AG08396 (cell line): ENCODE measurements at regions not wholly inside any gene's neighbourhood (a gene's known extent, or its start where the extent isn't known, plus 50 kb on each side); places are given as distances from the start of the nearest gene placed in this dataset.

Source experiments
- DNase-seq: peaks from one replicate; pipeline ENCODE4 v3.0.0; 2012; ENCODE audit warnings: low spot score, mixed read lengths

DNA sequence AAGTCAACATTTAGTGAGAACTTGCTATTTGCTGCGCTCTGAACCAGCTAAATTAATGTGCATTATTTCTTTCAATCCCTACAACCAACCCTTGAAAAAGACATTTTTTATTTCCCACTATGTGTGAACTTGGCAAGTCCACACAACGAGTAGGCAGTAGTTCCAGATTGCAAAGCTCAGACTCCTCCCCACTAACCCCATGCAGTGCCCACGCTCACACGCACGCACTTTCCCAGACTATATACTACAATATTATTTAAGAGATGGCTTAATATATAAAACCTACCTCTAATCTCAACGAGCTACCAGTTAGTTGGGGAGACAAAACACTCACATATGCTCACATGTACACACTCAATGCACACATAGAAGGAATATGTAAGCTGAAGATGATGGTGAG lies 671.2 kb downstream of the LMO4 start:
- no peak for DNase-seq

DNA sequence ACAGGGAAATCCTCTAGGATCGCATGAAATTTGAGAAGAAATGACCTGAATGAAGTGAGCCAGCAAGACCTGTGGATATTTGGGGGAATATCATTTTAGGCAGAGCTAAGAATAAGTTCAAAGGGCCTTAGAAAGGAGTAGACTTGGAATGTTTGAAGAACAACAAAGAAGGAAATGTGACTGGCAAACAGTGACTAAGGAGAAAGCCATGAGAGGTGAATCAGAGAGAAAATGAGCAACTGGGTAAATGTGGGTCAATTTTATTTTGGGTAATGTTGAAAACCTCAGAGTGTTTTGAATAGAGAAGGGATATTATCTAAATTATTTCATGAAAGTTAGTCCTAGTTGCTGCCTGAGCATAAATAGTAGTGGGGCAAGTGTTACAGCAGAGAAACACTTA lies 672.8 kb downstream of the LMO4 start:
- peak; percentile 24 for DNase-seq

DNA sequence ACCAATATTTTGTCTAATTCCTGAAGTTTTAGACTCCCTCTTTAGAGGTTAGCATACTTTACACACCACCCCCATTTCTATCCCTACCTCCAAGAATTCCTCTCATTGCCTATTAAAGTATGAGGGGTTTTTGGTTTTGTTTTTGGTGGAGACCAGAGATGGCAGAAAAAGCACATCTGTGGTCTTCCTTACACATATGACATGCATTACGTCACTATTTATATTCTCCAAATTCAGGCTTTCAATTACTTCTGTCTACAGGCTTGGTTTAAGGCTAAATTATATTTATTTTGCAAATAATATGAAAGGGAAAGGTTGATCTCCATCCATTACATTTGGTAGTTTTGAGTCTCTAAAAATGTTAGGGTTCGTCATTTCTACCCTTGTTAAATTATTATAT lies 674.6 kb downstream of the LMO4 start:
- DNase-seq: no peak

DNA sequence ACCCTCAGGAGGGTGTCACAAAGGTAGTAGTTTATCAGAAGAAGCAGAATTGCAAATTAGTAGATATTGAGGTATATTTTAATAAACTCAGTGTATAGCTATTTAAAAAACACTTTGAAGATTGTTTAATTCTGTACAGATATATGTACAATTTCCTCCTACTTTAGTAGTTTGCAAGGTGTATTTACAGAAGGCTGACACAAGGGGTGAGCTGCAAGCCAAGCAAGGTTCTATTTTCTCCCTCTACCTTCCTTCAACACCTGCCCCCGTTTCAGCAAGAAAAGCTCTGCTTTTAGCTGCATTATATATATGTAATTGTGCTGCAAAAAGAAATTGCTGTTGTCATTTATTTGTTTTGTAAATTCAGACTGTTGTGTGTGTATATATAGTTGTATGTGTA lies 674.2 kb upstream of the PKN2 start:
- no peak for DNase-seq

DNA sequence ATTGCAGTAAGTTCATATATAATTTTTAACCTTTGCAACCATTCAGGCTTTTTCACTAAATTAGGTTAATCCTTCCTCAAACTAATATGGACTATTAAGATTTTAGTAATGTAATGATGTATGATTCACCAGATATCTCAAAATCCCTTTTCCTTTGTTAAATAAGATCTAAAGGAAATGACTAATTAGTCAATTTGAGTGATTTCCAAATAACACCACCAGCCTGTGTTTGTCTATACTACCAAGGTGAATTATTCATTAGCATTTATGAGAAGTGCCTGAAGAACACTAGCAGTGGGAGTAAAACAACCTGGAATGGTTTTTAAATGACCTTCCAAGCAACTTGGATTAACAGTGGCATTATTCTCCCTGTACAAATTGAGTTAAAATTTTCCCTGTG lies 670.6 kb upstream of the PKN2 start:
- no peak for DNase-seq

DNA sequence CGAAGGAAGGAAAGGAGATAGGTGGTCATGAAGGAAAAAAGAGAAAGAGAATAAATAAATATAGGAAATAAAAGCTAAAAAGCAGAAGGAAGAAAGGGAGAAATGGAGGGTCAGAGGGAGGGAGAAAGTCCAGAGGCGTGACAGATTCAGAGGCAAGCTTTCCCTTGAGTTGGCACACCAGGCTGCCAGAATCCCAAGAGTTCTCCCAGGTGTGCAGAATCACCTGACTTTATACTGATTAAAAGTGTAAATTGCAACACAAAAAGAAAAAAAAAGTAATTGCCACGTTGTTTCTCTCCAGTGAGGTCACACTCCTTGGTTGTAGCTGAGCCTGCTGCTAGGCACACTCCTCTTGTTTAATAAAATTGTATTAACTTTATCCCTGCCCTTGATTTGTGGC lies 669.9 kb upstream of the PKN2 start:
- DNase-seq: no peak

DNA sequence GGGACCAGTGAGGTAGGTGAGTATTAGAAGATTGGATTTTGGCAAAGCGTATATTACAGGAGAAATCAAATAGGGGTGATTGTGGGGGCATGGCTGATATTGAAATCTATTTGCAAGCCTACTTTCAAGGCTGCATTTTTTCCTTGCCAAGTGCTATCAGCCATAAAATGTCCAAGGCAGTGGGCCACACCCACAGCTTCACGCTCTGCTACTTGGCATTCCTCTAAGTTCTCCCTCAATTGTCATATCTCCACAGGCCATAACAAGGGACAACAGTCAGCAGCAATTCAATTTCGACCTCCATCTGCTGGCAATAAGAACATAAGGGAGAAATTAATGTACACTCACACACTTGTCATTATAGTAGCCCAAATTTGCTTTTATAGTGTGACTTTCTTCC lies 667.1 kb upstream of the PKN2 start:
- no peak for DNase-seq

DNA sequence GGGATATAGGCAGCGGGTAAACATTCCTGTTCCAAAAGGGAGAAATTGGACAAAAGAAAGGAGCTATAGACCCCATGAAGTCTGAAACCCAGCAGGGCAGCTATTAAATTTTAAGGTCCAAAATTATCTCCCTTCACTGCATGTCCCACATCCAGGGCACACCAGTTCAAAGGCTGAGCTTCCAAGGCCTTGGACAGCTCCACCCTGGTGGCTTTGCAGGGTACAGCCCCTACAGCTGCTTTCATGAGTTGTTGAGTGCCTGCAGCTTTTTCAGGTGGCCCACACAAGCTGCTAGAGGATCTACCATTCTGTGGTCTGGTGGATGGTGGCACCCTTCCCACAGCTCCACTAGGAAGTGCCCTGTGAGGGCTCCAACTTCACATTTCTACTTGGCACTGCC lies 662.5 kb upstream of the PKN2 start:
- DNase-seq: no peak

DNA sequence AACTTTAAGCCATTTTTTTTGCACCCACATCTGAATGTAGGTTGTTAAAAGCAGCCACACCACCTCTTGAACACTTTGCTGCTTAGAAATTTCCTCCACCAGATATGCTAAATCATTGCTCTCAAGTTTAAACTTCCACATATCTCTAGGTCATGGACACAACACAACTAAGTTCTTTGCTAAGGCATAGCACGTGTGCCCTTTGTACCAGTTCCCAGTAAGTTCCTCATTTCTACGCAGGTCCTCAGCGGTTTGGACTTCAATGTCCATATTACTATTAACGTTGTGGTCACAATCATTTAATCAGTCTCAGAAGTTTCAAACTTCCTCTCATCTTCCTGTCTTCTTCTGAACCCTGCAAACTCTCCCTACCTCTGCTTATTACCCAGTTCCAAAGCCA lies 661.6 kb upstream of the PKN2 start:
- DNase-seq: no peak

DNA sequence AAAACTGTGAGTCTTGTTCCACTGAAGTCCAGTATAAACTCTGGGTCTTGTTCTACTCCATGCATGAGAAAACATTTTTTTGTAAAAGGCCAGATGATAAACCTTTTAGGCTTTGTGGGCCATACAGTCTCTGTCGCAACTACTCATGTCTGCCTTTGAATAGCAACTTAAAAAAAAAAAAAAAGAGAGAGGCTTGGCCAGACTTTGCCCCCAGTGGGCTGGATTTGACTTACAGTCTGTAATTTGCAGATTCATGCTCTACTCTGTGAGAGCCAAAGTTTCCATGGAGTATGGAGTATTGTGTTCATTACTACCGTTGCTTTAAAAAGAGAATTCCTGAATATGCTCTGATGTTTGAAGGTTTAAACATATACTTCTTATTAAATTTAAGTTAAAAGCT lies 654.9 kb upstream of the PKN2 start:
- no peak for DNase-seq

DNA sequence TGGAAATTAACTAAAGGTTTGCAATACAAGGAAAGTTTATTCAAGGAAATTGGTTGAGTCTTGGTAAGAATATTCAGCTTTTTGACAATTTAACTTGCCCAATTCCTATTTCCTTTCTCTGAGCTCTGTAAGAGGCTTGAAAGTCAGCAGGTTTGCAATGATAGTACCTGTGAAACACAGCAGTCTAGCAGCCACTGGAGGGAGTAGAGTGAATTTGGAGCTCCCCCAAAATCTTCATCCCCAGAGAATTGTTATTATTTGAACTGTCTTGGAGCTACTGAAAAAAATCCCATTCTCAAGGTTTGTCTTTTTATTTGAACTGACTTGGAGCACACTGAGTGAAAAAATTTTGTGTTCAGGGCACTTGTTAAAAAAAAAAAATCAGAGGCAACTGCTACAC lies 654.2 kb upstream of the PKN2 start:
- no peak for DNase-seq

DNA sequence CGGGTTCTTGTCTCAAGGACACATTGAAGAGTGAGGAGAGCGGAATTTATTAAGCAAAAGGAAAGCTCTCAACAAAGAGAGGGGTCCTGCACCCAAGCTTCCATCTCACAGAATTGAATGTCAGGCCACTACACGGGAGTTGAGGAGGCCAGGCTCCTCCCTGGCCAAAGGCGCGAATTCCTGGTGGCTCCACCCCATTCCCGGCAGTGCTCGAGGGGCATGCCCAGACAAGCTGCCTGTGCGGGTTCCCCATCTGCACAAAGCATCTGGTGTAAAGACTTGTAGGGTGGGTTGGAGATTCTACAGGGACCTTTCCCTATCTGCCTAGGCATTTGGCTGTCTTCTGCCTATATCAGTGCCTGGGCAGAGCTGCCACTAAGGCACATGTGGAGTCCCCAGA lies 648.5 kb upstream of the PKN2 start:
- no peak for DNase-seq

DNA sequence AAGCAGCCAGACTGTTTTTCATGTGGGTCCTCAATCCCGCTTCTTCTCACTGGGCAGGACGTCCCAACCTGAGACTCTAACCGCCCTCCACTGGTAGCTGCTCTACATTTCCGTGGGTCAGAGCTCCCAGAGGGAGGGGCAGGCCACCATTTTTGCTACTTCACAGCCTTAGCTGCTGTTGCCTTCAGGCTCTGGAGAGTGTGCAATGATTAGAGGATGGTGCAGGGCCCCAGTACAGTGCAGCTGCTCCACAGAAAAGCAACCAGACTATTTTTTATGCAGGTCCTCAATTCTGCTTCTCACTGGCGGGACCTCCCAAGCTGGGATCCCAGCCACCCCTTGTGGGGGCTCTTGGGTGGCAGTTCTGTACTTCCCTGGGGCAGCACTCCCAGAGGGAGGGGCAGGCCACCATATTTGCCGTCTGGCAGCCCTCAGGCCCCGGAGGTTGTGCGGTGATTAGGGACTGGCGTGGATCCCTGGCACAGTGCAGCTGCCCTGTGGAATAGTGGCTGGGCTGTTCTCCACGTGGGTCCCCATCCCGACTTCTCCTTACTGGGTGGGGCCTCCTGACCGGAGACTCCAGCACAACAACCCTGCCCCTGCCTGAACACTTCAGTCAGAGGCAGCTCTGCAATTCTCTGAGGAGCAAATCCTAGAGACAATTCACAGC lies 647.6 kb upstream of the PKN2 start:
- no peak for DNase-seq

DNA sequence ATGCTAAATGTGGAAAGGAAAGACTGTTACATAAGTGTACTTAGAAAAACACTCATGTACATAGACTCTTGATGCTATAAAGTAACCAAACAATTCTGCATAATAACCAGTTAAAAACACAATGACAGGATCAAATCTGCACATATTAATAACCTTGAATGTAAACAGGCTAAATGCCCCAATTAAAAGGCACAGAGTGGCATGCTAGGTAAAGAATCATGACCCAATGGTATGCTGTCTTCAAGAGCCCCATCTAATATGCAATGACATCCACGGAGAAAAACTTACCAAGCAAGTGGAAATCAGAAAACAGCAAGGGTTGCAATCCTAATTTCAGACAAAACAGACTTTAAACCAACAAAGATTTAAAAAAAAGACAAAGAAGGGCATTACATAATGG lies 644.8 kb upstream of the PKN2 start:
- DNase-seq: no peak

DNA sequence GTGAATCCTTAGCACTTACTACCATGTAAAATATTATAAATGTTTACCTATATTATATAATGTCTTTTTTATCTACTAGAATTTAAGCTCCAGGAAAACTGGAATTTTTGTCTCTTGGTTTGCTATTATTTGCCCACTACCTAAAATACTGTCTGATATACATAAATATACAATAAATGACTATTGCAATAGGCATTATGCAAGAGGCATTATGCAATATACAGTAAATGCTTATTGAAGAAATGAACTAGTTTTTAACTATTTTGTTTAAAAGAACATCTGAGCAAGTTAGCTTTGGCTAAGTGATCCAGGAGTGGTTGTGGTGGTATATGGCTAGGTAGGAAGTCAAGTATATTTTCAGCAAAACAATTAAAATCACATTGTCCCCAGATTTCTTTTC lies 640.2 kb upstream of the PKN2 start:
- DNase-seq: no peak

DNA sequence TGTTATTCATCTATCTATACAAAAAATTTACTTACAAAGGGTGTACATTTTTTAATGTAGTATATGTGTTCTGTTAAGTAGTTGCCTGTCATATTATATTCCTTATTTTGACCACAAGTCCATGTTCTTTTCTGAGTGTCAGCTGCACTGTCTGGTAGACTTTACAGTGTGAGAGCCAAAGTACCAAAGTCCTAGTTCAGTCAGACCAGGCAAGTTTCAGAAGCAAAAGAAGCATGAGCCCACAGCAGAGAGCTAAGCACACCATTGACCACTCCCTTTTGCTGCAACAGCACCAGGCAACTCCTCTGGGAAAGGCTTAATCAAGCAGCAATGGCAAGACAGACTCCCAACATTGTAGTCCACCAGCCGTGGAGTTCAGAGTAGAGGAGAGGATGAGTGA lies 631.9 kb upstream of the PKN2 start:
- no peak for DNase-seq

DNA sequence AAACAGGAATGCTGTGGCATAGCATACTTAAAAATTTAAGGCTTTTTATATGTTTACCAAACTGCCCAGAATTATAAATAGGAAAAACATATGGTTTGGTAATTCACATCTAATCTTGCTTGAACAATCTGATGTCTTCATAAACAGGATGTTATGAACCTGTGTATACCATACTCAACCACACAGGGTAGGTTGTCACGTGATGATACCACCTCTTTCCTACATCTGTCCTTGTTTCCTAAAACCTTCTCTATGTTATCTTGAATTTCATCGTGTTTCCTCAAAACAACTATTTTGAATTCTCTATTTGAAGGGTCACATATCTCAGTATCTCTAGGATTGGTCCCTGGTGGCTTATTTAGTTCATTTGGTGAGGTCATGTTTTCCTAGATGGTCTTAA lies 631.0 kb upstream of the PKN2 start:
- DNase-seq: no peak

DNA sequence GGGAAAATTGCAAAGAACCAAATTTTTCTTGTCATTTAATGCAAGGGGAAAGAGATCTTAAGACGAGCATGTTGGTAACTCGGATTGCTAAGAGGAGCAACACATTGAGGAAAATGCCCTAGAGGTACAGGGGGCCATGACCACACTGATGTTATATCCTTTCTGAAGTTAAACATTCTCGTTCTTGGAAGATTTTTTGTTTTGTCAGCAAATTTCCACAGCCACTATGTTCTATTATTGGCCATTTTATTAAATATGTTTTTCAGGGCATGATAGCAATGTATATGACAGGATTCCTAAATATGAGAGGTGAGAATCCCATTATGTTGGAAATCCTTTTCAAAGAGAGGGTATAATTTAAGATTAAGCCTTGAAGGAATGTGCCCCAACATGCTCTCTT lies 627.2 kb upstream of the PKN2 start:
- DNase-seq: no peak

DNA sequence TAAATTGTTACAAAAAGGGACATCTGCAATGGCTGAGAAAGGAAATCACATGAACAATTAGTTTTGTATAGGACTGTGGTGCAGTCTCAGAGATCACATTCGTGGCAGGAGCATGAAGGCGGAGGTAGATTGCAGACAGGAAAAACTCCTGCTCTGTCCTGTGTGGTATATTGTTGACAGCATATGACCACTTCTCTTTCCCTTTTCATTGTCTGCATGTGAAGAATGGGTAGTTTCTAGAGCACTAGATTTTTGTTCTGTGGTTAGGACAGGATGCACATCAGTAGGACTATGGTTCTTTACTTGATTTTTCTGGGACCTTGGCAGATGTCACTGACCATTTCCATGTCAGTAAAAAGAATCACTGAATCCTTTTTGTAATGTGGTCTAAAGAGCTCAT lies 625.9 kb upstream of the PKN2 start:
- DNase-seq: no peak

DNA sequence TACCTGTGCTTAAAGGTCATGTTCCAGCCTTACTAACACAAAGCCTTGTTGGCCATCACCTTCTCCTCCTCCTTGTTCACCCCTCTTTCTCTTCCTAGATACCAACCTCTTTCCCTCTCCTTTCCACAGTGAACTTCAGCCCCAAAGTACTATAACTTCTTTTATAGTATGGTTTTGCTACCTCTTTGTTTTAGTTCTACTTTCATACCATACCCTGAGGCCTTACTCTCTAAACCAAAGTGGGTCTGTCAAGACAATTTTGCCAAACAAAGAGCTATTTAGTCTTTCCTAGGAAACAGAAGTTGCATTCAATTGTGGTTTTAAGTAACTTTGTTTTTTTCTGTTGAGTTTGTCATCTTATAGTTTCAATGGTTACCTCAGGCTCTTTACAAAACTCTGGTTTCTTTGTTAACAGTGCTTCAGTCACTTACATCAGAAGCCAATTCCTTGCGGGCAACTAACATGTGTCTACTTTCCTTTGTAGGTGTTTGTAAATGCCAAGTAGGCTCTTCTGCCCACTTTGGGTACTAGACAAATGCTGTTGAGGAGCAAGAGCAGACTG lies 623.9 kb upstream of the PKN2 start:
- DNase-seq: no peak

DNA sequence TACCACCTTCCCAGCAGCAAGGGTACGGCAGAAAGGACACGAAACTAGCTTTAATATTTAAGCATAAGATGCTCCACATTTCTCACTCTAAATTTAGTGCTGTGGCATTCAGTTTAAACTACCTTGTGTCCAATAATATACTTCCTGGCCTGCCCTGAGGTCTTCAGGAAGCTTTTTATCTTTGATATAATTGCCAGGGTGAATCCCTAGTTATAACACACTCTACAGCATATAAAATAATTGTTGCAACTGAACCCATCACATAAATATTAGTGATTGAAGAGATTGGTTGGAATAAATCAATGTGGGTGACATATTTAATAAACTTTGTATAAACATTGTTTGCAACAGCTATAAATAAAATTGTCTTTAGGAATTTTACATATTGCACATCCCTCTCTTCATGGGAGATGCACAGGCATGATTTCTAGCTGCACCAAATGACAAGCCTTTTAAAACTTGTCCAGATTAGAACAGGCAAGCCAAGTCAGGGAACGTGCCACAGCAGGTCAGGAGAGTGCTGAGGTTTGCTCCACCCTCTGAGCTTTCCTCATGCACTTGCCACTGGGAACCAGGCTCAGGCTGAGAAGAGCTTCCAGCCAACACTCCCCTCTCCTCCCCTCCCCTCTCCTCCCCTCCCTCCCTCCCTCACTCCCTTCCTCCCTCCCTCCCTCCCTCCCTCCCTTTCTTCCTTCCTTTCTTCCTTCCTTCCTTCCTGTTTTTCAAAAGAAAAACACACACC lies 623.2 kb upstream of the PKN2 start:
- DNase-seq: no peak

DNA sequence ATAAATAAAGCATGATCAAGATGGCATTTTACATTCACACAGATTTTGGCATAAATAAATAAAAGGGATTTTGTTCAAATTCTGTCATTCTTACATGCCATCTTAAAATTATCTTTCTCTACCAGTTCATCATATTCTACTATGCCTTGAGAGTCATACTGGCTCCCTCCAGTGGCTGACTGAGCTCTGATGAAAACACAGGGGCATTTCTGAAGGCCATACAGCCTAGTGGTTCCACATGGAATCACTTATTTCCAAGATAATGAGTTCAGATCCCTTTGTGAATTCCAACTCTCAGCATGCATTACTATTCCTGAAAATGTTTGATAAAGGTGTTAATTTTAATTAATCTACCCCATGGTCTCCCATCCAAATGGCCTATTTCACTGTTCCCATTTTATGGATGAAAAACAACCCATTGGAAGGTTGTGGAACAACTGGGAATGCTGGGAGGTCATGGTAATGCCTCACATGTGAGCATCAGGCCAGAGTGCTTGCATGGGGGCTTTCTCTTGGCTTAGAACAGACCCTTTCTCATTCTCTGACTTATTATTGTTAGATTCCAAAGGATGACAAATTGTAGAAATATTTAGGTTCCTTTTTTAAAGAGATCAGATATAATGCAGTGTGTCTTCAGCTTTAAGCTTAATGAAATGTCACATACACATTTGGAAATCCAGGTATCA lies 622.4 kb upstream of the PKN2 start:
- peak; percentile 54 for DNase-seq

DNA sequence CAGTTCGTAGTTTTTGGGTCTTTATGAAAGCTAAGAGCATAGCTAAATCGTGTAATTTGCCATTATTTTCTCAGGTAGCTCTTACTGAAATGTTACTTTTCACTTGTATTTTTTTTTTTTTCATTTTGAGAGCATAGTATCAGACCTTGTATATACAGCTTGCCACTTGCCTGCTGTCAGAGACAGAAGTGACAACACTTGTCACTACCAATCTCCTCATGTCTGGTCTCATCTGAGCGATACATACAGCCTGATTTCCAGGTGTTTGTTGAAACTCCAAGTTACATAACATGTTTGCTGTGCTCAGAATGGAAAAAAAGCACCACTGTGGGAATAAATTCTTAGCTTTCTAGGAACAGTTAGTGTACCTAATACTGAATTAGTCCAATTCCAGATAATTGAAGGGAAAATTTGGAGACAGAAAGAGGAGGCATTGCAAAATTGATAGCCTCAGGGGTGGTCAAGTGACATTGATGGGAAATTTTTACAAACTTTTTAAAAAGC lies 621.4 kb upstream of the PKN2 start:
- no peak for DNase-seq
